Bone marrow (tissue), 2 donors: ENCODE measurements at regions not wholly inside any gene's neighbourhood (a gene's known extent, or its start where the extent isn't known, plus 50 kb on each side); places are given as distances from the start of the nearest gene placed in this dataset.

Experiments used
- DNase-seq, 2 donors: peaks; one replicate each; lab custom pipeline; 2025; lab: John Stamatoyannopoulos, UW

- DNase-seq, result no peak
These were observed 484.9 kb downstream of the BUD13 start for GRCh38 chr11:116287866-116288265.

GRCh38 chr11:116285026-116285425, 487.8 kb downstream of the BUD13 start:
- DNase-seq, result no peak

- DNase-seq, result no peak
These were observed 489.5 kb downstream of the BUD13 start for GRCh38 chr11:116283300-116283699.

- DNase-seq, result no peak
These were observed 490.3 kb downstream of the BUD13 start for GRCh38 chr11:116282481-116282880.

- DNase-seq, result no peak
These were observed 491.3 kb downstream of the BUD13 start for GRCh38 chr11:116281173-116282160.

GRCh38 chr11:116279511-116279910, 493.3 kb downstream of the BUD13 start:
- DNase-seq, result no peak

GRCh38 chr11:116278076-116278475, 494.7 kb downstream of the BUD13 start:
- DNase-seq, result no peak

GRCh38 chr11:116276051-116277044, 496.4 kb downstream of the BUD13 start:
- DNase-seq, result peak; percentile 20

- no peak for DNase-seq
These were observed 497.2 kb downstream of the BUD13 start for GRCh38 chr11:116275635-116276034.

GRCh38 chr11:116274521-116274920, 498.3 kb downstream of the BUD13 start:
- DNase-seq, result no peak

GRCh38 chr11:116272181-116272789, 500.5 kb downstream of the BUD13 start:
- no peak for DNase-seq

- DNase-seq, result no peak
These were observed 501.3 kb downstream of the BUD13 start for GRCh38 chr11:116271479-116271878.

- no peak for DNase-seq
These were observed 505.6 kb downstream of the BUD13 start for GRCh38 chr11:116267146-116267545.

GRCh38 chr11:116263770-116264169, 509.0 kb downstream of the BUD13 start:
- no peak for DNase-seq

- no peak for DNase-seq
These were observed 509.8 kb downstream of the BUD13 start for GRCh38 chr11:116263019-116263418.

- no peak for DNase-seq
These were observed 510.4 kb downstream of the BUD13 start for GRCh38 chr11:116262370-116262769.

- no peak for DNase-seq
These were observed 511.2 kb downstream of the BUD13 start for GRCh38 chr11:116261606-116262005.

GRCh38 chr11:116258821-116259220, 514.0 kb downstream of the BUD13 start:
- no peak for DNase-seq

- DNase-seq, result no peak
These were observed 514.9 kb downstream of the BUD13 start for GRCh38 chr11:116257883-116258282.

GRCh38 chr11:116257092-116257491, 515.7 kb downstream of the BUD13 start:
- no peak for DNase-seq

- no peak for DNase-seq
These were observed 516.6 kb downstream of the BUD13 start for GRCh38 chr11:116256215-116256614.
